OCI-LY7 (cell line): ENCODE measurements at regions not wholly inside any gene's neighbourhood (a gene's known extent, or its start where the extent isn't known, plus 50 kb on each side); places are given as distances from the start of the nearest gene placed in this dataset.

Experiments used
- BruUV-seq: library from RNA; stranded (reverse); fragments of 400-500 nt; replicated peaks from 2 replicates; lab custom pipeline; 2021; lab: Mats Ljungman, UMichigan
- CTCF ChIA-PET: fragments of 300-600 bp; sonication (Branson Sonifier 250); formaldehyde crosslinking; loops from one replicate; lab custom pipeline; 2022; ENCODE audit warnings: antibody characterized with exemption; ENCODE audit not compliant: unreplicated experiment; lab: Charles Lee
- POLR2A ChIA-PET: fragments of 300-600 bp; sonication (Branson Sonifier 250); formaldehyde crosslinking; loops from one replicate; lab custom pipeline; 2022; ENCODE audit warnings: antibody characterized with exemption; lab: Charles Lee
- DNase-seq: peaks from one replicate; pipeline ENCODE4 v3.0.0-alpha.2; 2015; ENCODE audit warnings: low spot score
- H2AFZ ChIP-seq: fragments of 200-600 bp; sonication (generic), shearing (Covaris generic); 2 replicates; pipeline ENCODE4 v1.6.1; 2014; ENCODE audit warnings: mild to moderate bottlenecking, antibody characterized with exemption, low read length, moderate library complexity
- H3K27ac ChIP-seq: fragments of 200-600 bp; sonication (generic); 2 replicates; pipeline ENCODE4 v1.5.1; 2014; ENCODE audit warnings: mixed run types, low read depth, mild to moderate bottlenecking, moderate library complexity, low read length, inconsistent platforms; ENCODE audit not compliant: poor library complexity, severe bottlenecking
- H3K36me3 ChIP-seq: fragments of 200-600 bp; sonication (generic); 2 replicates; pipeline ENCODE4 v1.6.1; 2014; ENCODE audit warnings: mild to moderate bottlenecking, antibody characterized with exemption, low read length, moderate library complexity, mixed read lengths; ENCODE audit not compliant: insufficient read depth
- H3K4me1 ChIP-seq: fragments of 200-600 bp; sonication (generic); 2 replicates; pipeline ENCODE4 v1.5.1; 2014; ENCODE audit warnings: mild to moderate bottlenecking, low read length; ENCODE audit not compliant: insufficient read depth, poor library complexity, severe bottlenecking
- H3K4me2 ChIP-seq: fragments of 200-600 bp; sonication (generic); 2 replicates; pipeline ENCODE4 v1.6.1; 2014; ENCODE audit warnings: mild to moderate bottlenecking, low read length
- H3K4me3 ChIP-seq: fragments of 200-600 bp; sonication (generic); 2 replicates; pipeline ENCODE4 v1.5.1; 2014; ENCODE audit warnings: mild to moderate bottlenecking, low read depth, low read length; ENCODE audit not compliant: poor library complexity, severe bottlenecking
- H3K79me2 ChIP-seq: fragments of 200-600 bp; sonication (generic); 2 replicates; pipeline ENCODE4 v1.6.1; 2016; ENCODE audit warnings: low read depth, mild to moderate bottlenecking, low read length, moderate library complexity, mixed read lengths; ENCODE audit not compliant: insufficient read depth
- H3K9me2 ChIP-seq: fragments of 200-600 bp; sonication (generic); 2 replicates; pipeline ENCODE4 v1.6.1; 2016; ENCODE audit warnings: mild to moderate bottlenecking, low read length, mixed read lengths; ENCODE audit not compliant: insufficient read depth
- H3K9me3 ChIP-seq: fragments of 200-600 bp; sonication (generic); 2 replicates; pipeline ENCODE4 v1.6.1; 2014; ENCODE audit warnings: mild to moderate bottlenecking, mixed run types, low read length, mixed read lengths
- H4K20me1 ChIP-seq: fragments of 200-600 bp; sonication (generic); 2 replicates; pipeline ENCODE4 v1.6.1; 2014; ENCODE audit warnings: mild to moderate bottlenecking, antibody characterized with exemption, low read length, moderate library complexity, mixed read lengths; ENCODE audit not compliant: insufficient read depth
- EZH2phosphoT487 ChIP-seq: fragments of 200-600 bp; sonication (generic); IDR thresholded peaks from 2 replicates; pipeline ENCODE4 v1.6.1; 2018; ENCODE audit warnings: low read depth, borderline replicate concordance, mild to moderate bottlenecking, mixed run types, antibody characterized with exemption, low read length, moderate library complexity, mixed read lengths
- intact Hi-C: fragments of 100-400 bp; cut with micrococcal nuclease; formaldehyde crosslinking; loops from one replicate; pipeline ENCODE4 v1.10.0; 2022; ENCODE audit not compliant: unreplicated experiment
- TF ChIP-seq, protein P1 (sequence below): fragments of 200-600 bp; sonication (generic); conservative IDR thresholded peaks from 2 replicates; pipeline ENCODE4 v1.5.1; 2014; ENCODE audit warnings: mild to moderate bottlenecking, antibody characterized with exemption, low read length, moderate library complexity, mixed read lengths

DNA sequence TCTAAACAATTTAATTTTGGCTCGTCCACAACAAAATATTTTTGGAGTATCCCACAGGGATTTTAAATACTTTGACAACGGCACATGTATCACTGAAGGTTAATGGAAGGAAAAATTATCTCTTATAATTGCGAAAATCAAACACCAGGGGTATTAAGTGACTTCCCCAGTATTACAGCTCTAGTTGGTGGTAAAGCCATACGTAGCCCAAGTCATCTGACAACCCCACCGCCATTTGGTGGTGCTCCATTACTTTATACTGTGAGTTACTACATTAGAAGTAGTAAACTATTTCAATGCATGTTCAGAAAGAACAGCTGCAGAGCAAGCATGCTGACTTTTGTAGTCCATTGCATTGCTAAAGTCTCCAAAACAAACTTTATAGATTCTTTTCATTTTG lies 179.7 kb downstream of the HGF start:
- Histone ChIP-seq H3K4me1 (no peaks in the 10 kb centered on the region), H4K20me1 (no peaks in the 10 kb centered on the region), H3K79me2 (no peaks in the 10 kb centered on the region), H2AFZ (no peak overlapping the region), H3K36me3 (no peaks in the 10 kb centered on the region), H3K9me2 (no peaks in the 10 kb centered on the region), H3K9me3 (no peaks in the 10 kb centered on the region), H3K4me2 (no peak overlapping the region), H3K4me3 (no peak overlapping the region), H3K27ac (no peak overlapping the region)
- TF ChIP-seq, protein P1, sequence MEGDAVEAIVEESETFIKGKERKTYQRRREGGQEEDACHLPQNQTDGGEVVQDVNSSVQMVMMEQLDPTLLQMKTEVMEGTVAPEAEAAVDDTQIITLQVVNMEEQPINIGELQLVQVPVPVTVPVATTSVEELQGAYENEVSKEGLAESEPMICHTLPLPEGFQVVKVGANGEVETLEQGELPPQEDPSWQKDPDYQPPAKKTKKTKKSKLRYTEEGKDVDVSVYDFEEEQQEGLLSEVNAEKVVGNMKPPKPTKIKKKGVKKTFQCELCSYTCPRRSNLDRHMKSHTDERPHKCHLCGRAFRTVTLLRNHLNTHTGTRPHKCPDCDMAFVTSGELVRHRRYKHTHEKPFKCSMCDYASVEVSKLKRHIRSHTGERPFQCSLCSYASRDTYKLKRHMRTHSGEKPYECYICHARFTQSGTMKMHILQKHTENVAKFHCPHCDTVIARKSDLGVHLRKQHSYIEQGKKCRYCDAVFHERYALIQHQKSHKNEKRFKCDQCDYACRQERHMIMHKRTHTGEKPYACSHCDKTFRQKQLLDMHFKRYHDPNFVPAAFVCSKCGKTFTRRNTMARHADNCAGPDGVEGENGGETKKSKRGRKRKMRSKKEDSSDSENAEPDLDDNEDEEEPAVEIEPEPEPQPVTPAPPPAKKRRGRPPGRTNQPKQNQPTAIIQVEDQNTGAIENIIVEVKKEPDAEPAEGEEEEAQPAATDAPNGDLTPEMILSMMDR: no peak
- no peak for TF ChIP-seq EZH2phosphoT487
- ChIA-PET POLR2A (no interaction called here), CTCF (no interaction called here)
- no TSS peak for BruUV-seq
- DNase-seq: no peak
- intact Hi-C loops: no loop called here

GRCh38 chr7:81584667-81585066 lies 185.2 kb downstream of the HGF start:
- POLR2A ChIA-PET: no interaction called here
- CTCF ChIA-PET: no interaction called here
- no peak for DNase-seq
- TF ChIP-seq, protein P1: no peak
- TF ChIP-seq EZH2phosphoT487: no peak
- intact Hi-C loops: no loop called here
- Histone ChIP-seq H3K4me3 (no peak overlapping the region), H3K27ac (no peak overlapping the region), H3K4me1 (no peaks in the 10 kb centered on the region), H2AFZ (no peak overlapping the region), H3K36me3 (no peaks in the 10 kb centered on the region), H3K9me3 (no peaks in the 10 kb centered on the region), H3K79me2 (no peaks in the 10 kb centered on the region), H3K9me2 (no peaks in the 10 kb centered on the region), H4K20me1 (no peaks in the 10 kb centered on the region), H3K4me2 (no peak overlapping the region)
- BruUV-seq: no TSS peak

DNA sequence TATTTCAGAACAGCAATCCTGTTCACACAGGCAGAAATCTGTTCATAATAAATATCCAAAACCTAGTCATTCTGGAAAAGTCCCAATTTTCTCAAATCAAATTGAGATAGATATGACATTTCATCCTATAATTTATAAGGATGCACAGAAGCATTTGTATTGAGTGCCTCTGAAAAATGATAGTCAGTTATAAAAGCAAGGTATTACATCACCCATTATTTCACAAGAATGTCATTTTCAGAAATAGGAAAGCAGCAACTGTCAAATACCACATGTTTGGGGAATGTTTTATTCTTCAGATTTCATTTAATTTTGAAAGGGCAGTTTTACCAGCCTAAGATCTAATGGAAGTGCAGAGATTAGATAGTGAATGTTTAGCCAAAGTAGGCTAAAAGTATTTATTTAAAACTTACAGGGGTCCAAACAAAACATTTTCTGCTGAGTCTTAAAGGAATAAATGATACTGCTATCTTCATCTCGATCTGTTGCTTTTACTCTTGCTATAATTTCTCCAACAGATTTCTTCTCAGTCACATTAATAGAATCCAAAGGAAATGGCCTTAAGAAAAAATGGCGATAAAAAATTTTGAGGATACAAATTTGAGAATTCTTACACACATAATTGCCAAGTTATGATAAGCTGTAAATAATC lies 185.8 kb downstream of the HGF start:
- no peak for DNase-seq
- H2AFZ ChIP-seq: no peak overlapping the region
- TF ChIP-seq, protein P1: no peak
- TF ChIP-seq EZH2phosphoT487: no peak

More for the DNA sequence above, 185.8 kb downstream of the HGF start:
- H3K4me1 ChIP-seq: no peaks in the 10 kb centered on the region
- H3K4me3 ChIP-seq: no peak overlapping the region
- no peak overlapping the region for H3K27ac ChIP-seq
- H4K20me1 ChIP-seq: no peaks in the 10 kb centered on the region
- POLR2A ChIA-PET: no interaction called here
- H3K9me2 ChIP-seq: no peaks in the 10 kb centered on the region
- no peaks in the 10 kb centered on the region for H3K79me2 ChIP-seq
- intact Hi-C loops: no loop called here
- CTCF ChIA-PET: no interaction called here
- H3K4me2 ChIP-seq: no peak overlapping the region
- no peaks in the 10 kb centered on the region for H3K36me3 ChIP-seq
- BruUV-seq: no TSS peak
- H3K9me3 ChIP-seq: no peaks in the 10 kb centered on the region
